Activated naive CD8-positive, alpha-beta T cell treated with anti-CD3 and anti-CD28 coated beads, Interleukin-2, amount 50 U/mL, for 24 hours (primary cell): ENCODE measurements at regions not wholly inside any gene's neighbourhood (a gene's known extent, or its start where the extent isn't known, plus 50 kb on each side); places are given as distances from the start of the nearest gene placed in this dataset.
"Not testable (repeated sequence)": the region's sequence is repeated elsewhere in the genome, so short reads cannot be mapped to it uniquely, and the experiment has no call there.

Source experiments
- ATAC-seq: fragments of 150-1000 bp; cut with Tn5 transposase; one replicate; pipeline ENCODE4 v1.10.0; 2021
- DNase-seq: peaks from one replicate; pipeline ENCODE4 v3.0.0; 2021
- H3K27ac Mint-ChIP-seq: one replicate; pipeline ENCODE4 v1.8.0; 2021; ENCODE audit warnings: mild to moderate bottlenecking, mixed read lengths
- H3K27me3 Mint-ChIP-seq: one replicate; pipeline ENCODE4 v1.8.0; 2021; ENCODE audit warnings: mixed read lengths
- H3K36me3 Mint-ChIP-seq: one replicate; pipeline ENCODE4 v1.8.0; 2021; ENCODE audit warnings: low read depth, mixed read lengths
- H3K4me1 Mint-ChIP-seq: one replicate; pipeline ENCODE4 v1.8.0; 2021; ENCODE audit warnings: mixed read lengths
- H3K4me3 Mint-ChIP-seq: one replicate; pipeline ENCODE4 v1.8.0; 2021; ENCODE audit warnings: mild to moderate bottlenecking, moderate library complexity, mixed read lengths
- H3K9me3 Mint-ChIP-seq: one replicate; pipeline ENCODE4 v1.8.0; 2021; ENCODE audit warnings: mixed read lengths

GRCh38 chr10:124175701-124176348 is 82.4 kb upstream of the CHST15 start:
- peaks cover 8% of the 10 kb centered on the region for H3K4me1 Mint-ChIP-seq
- H3K36me3 Mint-ChIP-seq, result no peaks in the 10 kb centered on the region
- peaks cover 2% of the 10 kb centered on the region for H3K27me3 Mint-ChIP-seq
- H3K9me3 Mint-ChIP-seq, result no peaks in the 10 kb centered on the region
- no peak overlapping the region for H3K27ac Mint-ChIP-seq
- ATAC-seq, result no peak
- no peak for DNase-seq
- no peak overlapping the region for H3K4me3 Mint-ChIP-seq

- Mint-ChIP-seq H3K27me3 (peaks cover 2% of the 10 kb centered on the region), H3K4me3 (no peak overlapping the region), H3K9me3 (no peaks in the 10 kb centered on the region), H3K27ac (no peak overlapping the region), H3K4me1 (peaks cover 5% of the 10 kb centered on the region), H3K36me3 (no peaks in the 10 kb centered on the region)
- no peak for DNase-seq
- no peak for ATAC-seq
Measured at GRCh38 chr10:124174673-124175645, 81.6 kb upstream of the CHST15 start.

GRCh38 chr10:124174071-124174566 is 80.7 kb upstream of the CHST15 start:
- ATAC-seq (no peak), DNase-seq (no peak)
- Mint-ChIP-seq H3K27me3 (peaks cover 2% of the 10 kb centered on the region), H3K36me3 (no peaks in the 10 kb centered on the region), H3K4me1 (peaks cover 5% of the 10 kb centered on the region), H3K9me3 (no peaks in the 10 kb centered on the region), H3K27ac (no peak overlapping the region), H3K4me3 (no peak overlapping the region)

GRCh38 chr10:124173298-124173900 is 80.0 kb upstream of the CHST15 start:
- no peak for ATAC-seq
- peaks cover 5% of the 10 kb centered on the region for H3K4me1 Mint-ChIP-seq
- DNase-seq, result no peak
- H3K9me3 Mint-ChIP-seq, result no peaks in the 10 kb centered on the region
- H3K36me3 Mint-ChIP-seq, result no peaks in the 10 kb centered on the region
- no peak overlapping the region for H3K27ac Mint-ChIP-seq
- H3K4me3 Mint-ChIP-seq, result no peak overlapping the region
- peaks cover 2% of the 10 kb centered on the region for H3K27me3 Mint-ChIP-seq

- Mint-ChIP-seq H3K9me3 (no peaks in the 10 kb centered on the region), H3K27me3 (no peaks in the 10 kb centered on the region), H3K36me3 (no peaks in the 10 kb centered on the region), H3K4me3 (no peak overlapping the region), H3K27ac (no peak overlapping the region), H3K4me1 (peaks cover 5% of the 10 kb centered on the region)
- DNase-seq (no peak), ATAC-seq (no peak)
Measured at GRCh38 chr10:124172181-124172916, 79.0 kb upstream of the CHST15 start.

- no peak for DNase-seq
- H3K9me3 Mint-ChIP-seq, result no peaks in the 10 kb centered on the region
Measured at GRCh38 chr10:124171561-124171960, 78.2 kb upstream of the CHST15 start.

GRCh38 chr10:124170631-124171030 is 77.2 kb upstream of the CHST15 start:
- no peaks in the 10 kb centered on the region for H3K27me3 Mint-ChIP-seq
- H3K4me3 Mint-ChIP-seq, result no peak overlapping the region
- H3K9me3 Mint-ChIP-seq, result no peaks in the 10 kb centered on the region
- no peaks in the 10 kb centered on the region for H3K4me1 Mint-ChIP-seq
- DNase-seq, result no peak
- H3K27ac Mint-ChIP-seq, result no peak overlapping the region
- ATAC-seq, result no peak
- no peaks in the 10 kb centered on the region for H3K36me3 Mint-ChIP-seq

More at GRCh38 chr10:124171561-124171960, 78.2 kb upstream of the CHST15 start:
- H3K27ac Mint-ChIP-seq, result no peak overlapping the region
- H3K4me3 Mint-ChIP-seq, result no peak overlapping the region
- no peak for ATAC-seq
- no peaks in the 10 kb centered on the region for H3K36me3 Mint-ChIP-seq
- H3K27me3 Mint-ChIP-seq, result no peaks in the 10 kb centered on the region
- peaks cover 5% of the 10 kb centered on the region for H3K4me1 Mint-ChIP-seq

GRCh38 chr10:124168991-124169802 is 75.8 kb upstream of the CHST15 start:
- H3K9me3 Mint-ChIP-seq, result no peaks in the 10 kb centered on the region
- ATAC-seq (no peak), DNase-seq (no peak)
- H3K27ac Mint-ChIP-seq, result no peak overlapping the region
- H3K36me3 Mint-ChIP-seq, result no peaks in the 10 kb centered on the region
- no peak overlapping the region for H3K4me3 Mint-ChIP-seq
- H3K27me3 Mint-ChIP-seq, result no peaks in the 10 kb centered on the region
- H3K4me1 Mint-ChIP-seq, result no peaks in the 10 kb centered on the region

- Mint-ChIP-seq H3K4me1 (no peaks in the 10 kb centered on the region), H3K27me3 (peaks cover 3% of the 10 kb centered on the region), H3K27ac (no peak overlapping the region), H3K4me3 (no peak overlapping the region), H3K9me3 (no peaks in the 10 kb centered on the region), H3K36me3 (no peaks in the 10 kb centered on the region)
- no peak for DNase-seq
- ATAC-seq, result no peak
Measured at GRCh38 chr10:124168581-124168980, 75.2 kb upstream of the CHST15 start.

- not testable (repeated sequence) for H3K36me3 Mint-ChIP-seq, H3K9me3 Mint-ChIP-seq, H3K27ac Mint-ChIP-seq, DNase-seq, H3K4me3 Mint-ChIP-seq, H3K4me1 Mint-ChIP-seq, ATAC-seq, H3K27me3 Mint-ChIP-seq
Measured at GRCh38 chr10:124167925-124168324, 74.5 kb upstream of the CHST15 start.

GRCh38 chr10:124166431-124167125 is 73.2 kb upstream of the CHST15 start:
- DNase-seq (no peak), ATAC-seq (no peak)
- Mint-ChIP-seq H3K9me3 (no peaks in the 10 kb centered on the region), H3K27me3 (peaks cover 4% of the 10 kb centered on the region), H3K27ac (no peak overlapping the region), H3K4me3 (no peak overlapping the region), H3K36me3 (no peaks in the 10 kb centered on the region), H3K4me1 (no peaks in the 10 kb centered on the region)

GRCh38 chr10:124165827-124166226 is 72.4 kb upstream of the CHST15 start:
- Mint-ChIP-seq H3K4me1 (no peaks in the 10 kb centered on the region), H3K36me3 (no peaks in the 10 kb centered on the region), H3K27ac (no peak overlapping the region), H3K27me3 (peaks cover 8% of the 10 kb centered on the region), H3K4me3 (no peak overlapping the region), H3K9me3 (no peaks in the 10 kb centered on the region)
- ATAC-seq, result no peak
- no peak for DNase-seq

GRCh38 chr10:124165311-124165710 is 71.9 kb upstream of the CHST15 start:
- Mint-ChIP-seq H3K27me3 (peaks cover 8% of the 10 kb centered on the region), H3K4me1 (no peaks in the 10 kb centered on the region), H3K27ac (no peak overlapping the region), H3K36me3 (no peaks in the 10 kb centered on the region), H3K4me3 (no peak overlapping the region), H3K9me3 (no peaks in the 10 kb centered on the region)
- ATAC-seq (no peak), DNase-seq (no peak)
